NT2/D1 (cell line): ENCODE measurements at regions not wholly inside any gene's neighbourhood (a gene's known extent, or its start where the extent isn't known, plus 50 kb on each side); places are given as distances from the start of the nearest gene placed in this dataset.

Source experiments
- SUZ12 ChIP-seq: IDR thresholded peaks from 2 replicates; pipeline ENCODE4 v1.6.1; 2011; ENCODE audit not compliant: insufficient read length, insufficient read depth; ENCODE audit errors: extremely low read depth
- YY1 ChIP-seq: IDR thresholded peaks from 2 replicates; pipeline ENCODE4 v1.6.1; 2011; ENCODE audit not compliant: insufficient read length, insufficient read depth
- ZNF274 ChIP-seq: IDR thresholded peaks from 2 replicates; pipeline ENCODE4 v1.6.1; 2011; ENCODE audit warnings: mild to moderate bottlenecking, low read depth, low read length

DNA sequence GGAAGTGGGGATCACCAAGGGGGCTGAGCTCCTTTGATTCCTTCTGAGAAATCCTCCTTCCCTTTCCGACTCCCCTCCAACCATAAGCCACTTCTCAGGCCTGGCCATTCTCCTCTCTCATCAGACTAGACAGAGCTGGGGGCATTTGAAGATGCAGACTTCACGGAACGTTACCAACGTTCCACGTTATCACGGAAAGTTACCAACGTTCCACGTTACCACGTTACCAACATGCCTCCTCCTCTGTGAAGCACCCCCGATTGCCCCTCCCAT is 85.4 kb upstream of the WWC2 start:
- no peak for TF ChIP-seq ZNF274
- TF ChIP-seq YY1 = no peak
- TF ChIP-seq SUZ12 = no peak
